DOHH2 (cell line): ENCODE measurements at regions not wholly inside any gene's neighbourhood (a gene's known extent, or its start where the extent isn't known, plus 50 kb on each side); places are given as distances from the start of the nearest gene placed in this dataset.

Experiments
- H3F3A ChIP-seq: fragments of 200-600 bp; sonication (generic), shearing (Covaris generic); 2 replicates; pipeline ENCODE4 v1.6.0; 2016; ENCODE audit warnings: antibody characterized with exemption, mild to moderate bottlenecking; ENCODE audit not compliant: control insufficient read depth, insufficient read depth
- H3K27ac ChIP-seq: fragments of 200-600 bp; sonication (generic); 2 replicates; pipeline ENCODE4 v1.5.1; 2014; ENCODE audit warnings: low read depth, mild to moderate bottlenecking, low read length, moderate library complexity
- H3K27me3 ChIP-seq: fragments of 200-600 bp; sonication (generic); 2 replicates; pipeline ENCODE4 v1.6.1; 2014; ENCODE audit warnings: mild to moderate bottlenecking, low read length, mixed read lengths; ENCODE audit not compliant: control insufficient read depth
- H3K36me3 ChIP-seq: fragments of 200-600 bp; sonication (generic); 2 replicates; pipeline ENCODE4 v1.6.1; 2014; ENCODE audit warnings: mild to moderate bottlenecking, low read length, moderate library complexity, mixed read lengths; ENCODE audit not compliant: control insufficient read depth
- H3K4me1 ChIP-seq: fragments of 200-600 bp; sonication (generic); 2 replicates; pipeline ENCODE4 v1.6.1; 2014; ENCODE audit warnings: mild to moderate bottlenecking, low read length, mixed read lengths; ENCODE audit not compliant: control insufficient read depth
- H3K4me2 ChIP-seq: fragments of 200-600 bp; sonication (generic); 2 replicates; pipeline ENCODE4 v1.6.0; 2014; ENCODE audit warnings: mild to moderate bottlenecking, low read length, moderate library complexity
- H3K4me3 ChIP-seq: fragments of 200-600 bp; sonication (generic); 2 replicates; pipeline ENCODE4 v1.5.1; 2014; ENCODE audit warnings: mild to moderate bottlenecking, low read length, mixed read lengths
- H3K79me2 ChIP-seq: fragments of 200-600 bp; sonication (generic); 2 replicates; pipeline ENCODE4 v1.6.1; 2014; ENCODE audit warnings: mild to moderate bottlenecking, low read length, mixed read lengths; ENCODE audit not compliant: control insufficient read depth
- H3K9me2 ChIP-seq: fragments of 200-600 bp; sonication (generic); replicated peaks from 2 replicates; pipeline ENCODE4 v1.6.1; 2014; ENCODE audit warnings: mild to moderate bottlenecking, low read length, mixed read lengths; ENCODE audit not compliant: control insufficient read depth
- H3K9me3 ChIP-seq: fragments of 200-600 bp; sonication (generic); 2 replicates; pipeline ENCODE4 v1.6.1; 2014; ENCODE audit warnings: antibody characterized with exemption, low read length, mixed read lengths; ENCODE audit not compliant: control insufficient read depth, insufficient read depth
- H4K20me1 ChIP-seq: fragments of 200-600 bp; sonication (generic); 2 replicates; pipeline ENCODE4 v1.6.0; 2014; ENCODE audit warnings: low read depth, mild to moderate bottlenecking, antibody characterized with exemption, low read length, moderate library complexity; ENCODE audit not compliant: control insufficient read depth, insufficient read depth
- CTCF ChIP-seq: fragments of 200-600 bp; sonication (generic); IDR thresholded peaks from one replicate; pipeline ENCODE4 v1.5.1; 2014; ENCODE audit warnings: antibody characterized with exemption, mild to moderate bottlenecking, low read depth, low read length; ENCODE audit not compliant: poor library complexity, severe bottlenecking
- EZH2phosphoT487 ChIP-seq: fragments of 200-600 bp; sonication (generic); IDR thresholded peaks from 2 replicates; pipeline ENCODE4 v1.6.1; 2017; ENCODE audit warnings: borderline replicate concordance, mild to moderate bottlenecking, antibody characterized with exemption, low read length, moderate library complexity, mixed read lengths

DNA sequence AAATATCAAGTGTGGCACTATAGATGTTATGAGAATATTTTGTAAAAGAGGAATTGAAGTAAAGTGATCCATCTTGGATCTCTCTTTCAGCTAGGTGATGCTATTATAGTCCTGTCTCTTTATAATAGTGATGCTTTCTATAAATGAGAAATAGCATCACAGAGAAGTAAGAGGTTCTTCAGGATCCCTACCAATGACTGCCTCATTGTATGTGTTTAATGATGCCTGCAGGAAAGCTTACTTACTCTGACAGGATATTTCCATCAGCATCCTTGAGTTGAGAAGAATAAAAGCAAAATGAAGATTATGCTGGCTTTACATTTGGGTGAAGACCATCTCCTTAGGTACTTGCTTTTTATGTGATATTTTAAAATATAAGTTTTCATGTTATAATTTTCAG is 846.0 kb upstream of the LRFN5 start:
- Histone ChIP-seq H4K20me1 (no peaks in the 10 kb centered on the region), H3K4me2 (no peak overlapping the region), H3K27ac (no peak overlapping the region), H3F3A (no peaks in the 10 kb centered on the region), H3K9me3 (no peaks in the 10 kb centered on the region), H3K4me3 (no peak overlapping the region), H3K9me2 (no peaks in the 10 kb centered on the region), H3K4me1 (no peaks in the 10 kb centered on the region), H3K36me3 (no peaks in the 10 kb centered on the region), H3K79me2 (no peaks in the 10 kb centered on the region), H3K27me3 (no peaks in the 10 kb centered on the region)
- TF ChIP-seq CTCF (no peak), EZH2phosphoT487 (no peak)

DNA sequence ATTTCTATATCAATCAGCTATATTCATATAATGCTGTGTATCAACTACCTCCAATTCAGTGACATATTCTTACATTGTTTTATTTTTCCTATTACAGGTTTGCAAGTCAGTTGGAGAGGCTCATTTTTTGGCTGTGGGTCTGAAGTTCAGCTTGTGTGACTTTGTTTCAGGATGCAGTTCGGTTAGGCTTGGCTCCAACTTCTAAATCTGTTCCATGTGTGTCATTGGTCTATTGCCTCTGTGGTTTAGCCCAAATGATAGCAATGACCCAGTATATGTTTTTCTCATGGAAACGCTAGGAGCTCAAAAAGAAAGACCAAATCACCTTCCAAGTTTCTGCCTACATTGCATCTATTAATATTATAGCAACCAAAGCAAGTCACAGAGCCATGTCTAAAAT is 848.6 kb upstream of the LRFN5 start:
- Histone ChIP-seq H3K4me2 (no peak overlapping the region), H4K20me1 (no peaks in the 10 kb centered on the region), H3K27me3 (no peaks in the 10 kb centered on the region), H3F3A (no peaks in the 10 kb centered on the region), H3K4me3 (no peak overlapping the region), H3K9me2 (no peaks in the 10 kb centered on the region), H3K27ac (no peak overlapping the region), H3K4me1 (no peaks in the 10 kb centered on the region), H3K9me3 (no peaks in the 10 kb centered on the region), H3K79me2 (no peaks in the 10 kb centered on the region), H3K36me3 (no peaks in the 10 kb centered on the region)
- no peak for TF ChIP-seq CTCF
- TF ChIP-seq EZH2phosphoT487: no peak

- no peaks in the 10 kb centered on the region for H3K4me1 ChIP-seq
- no peak overlapping the region for H3K4me3 ChIP-seq
- no peaks in the 10 kb centered on the region for H3K9me2 ChIP-seq
- no peaks in the 10 kb centered on the region for H3F3A ChIP-seq
- TF ChIP-seq CTCF (no peak), EZH2phosphoT487 (no peak)
- no peaks in the 10 kb centered on the region for H4K20me1 ChIP-seq
- no peaks in the 10 kb centered on the region for H3K9me3 ChIP-seq
- H3K36me3 ChIP-seq: no peaks in the 10 kb centered on the region
- no peak overlapping the region for H3K4me2 ChIP-seq
- no peaks in the 10 kb centered on the region for H3K27me3 ChIP-seq
- H3K79me2 ChIP-seq: no peaks in the 10 kb centered on the region
- no peak overlapping the region for H3K27ac ChIP-seq
These were observed 849.2 kb upstream of the LRFN5 start for GRCh38 chr14:40757376-40757950.
